ENCODE measurements at regions not wholly inside any gene's neighbourhood (a gene's known extent, or its start where the extent isn't known, plus 50 kb on each side); places are given as distances from the start of the nearest gene placed in this dataset.
"Not testable (repeated sequence)": the region's sequence is repeated elsewhere in the genome, so short reads cannot be mapped to it uniquely, and the experiment has no call there.

DNA sequence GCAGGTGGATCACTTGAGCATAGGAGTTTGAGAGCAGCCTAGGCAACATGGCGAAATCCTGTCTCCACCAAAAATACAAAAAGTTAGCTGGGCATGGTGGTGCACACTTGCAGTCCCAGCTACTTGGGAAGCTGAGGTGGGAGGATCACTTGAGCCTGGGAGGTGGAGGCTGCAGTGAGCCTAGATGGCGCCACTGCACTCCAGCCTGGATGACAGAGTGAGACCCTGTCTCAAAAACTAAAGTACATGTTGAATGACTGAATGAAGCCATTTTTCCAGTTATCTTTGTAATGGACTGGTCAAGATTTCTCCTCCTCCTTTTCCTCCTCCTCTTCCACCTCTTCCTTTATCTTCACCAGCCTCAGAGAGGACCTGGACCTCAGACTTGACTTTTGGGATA lies 272.0 kb downstream of the SMAD2 start:
- no peak for DNase-seq

DNA sequence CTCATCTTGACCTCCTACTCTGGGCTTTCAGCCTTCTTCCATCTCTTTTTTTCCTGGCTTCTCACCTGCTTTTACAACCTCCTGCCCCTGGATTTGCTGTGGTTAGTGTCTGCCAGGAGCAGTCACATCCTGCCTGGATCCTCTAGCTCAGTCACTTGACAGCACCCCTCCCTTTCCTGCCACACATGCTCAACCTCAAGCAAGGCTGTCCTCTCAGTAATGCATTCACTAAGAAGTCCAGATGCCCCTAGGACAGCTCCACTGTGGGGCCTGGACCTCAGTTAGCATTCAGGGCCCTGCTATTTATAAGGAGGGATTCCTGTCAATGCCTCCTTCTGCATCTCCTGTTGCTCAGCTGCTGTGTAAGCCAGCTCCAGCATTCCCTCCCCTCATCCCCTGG lies 275.5 kb downstream of the SMAD2 start:
- DNase-seq, result no peak

GRCh38 chr18:47644896-47645295 lies 285.6 kb downstream of the SMAD2 start:
- DNase-seq, result no peak

DNA sequence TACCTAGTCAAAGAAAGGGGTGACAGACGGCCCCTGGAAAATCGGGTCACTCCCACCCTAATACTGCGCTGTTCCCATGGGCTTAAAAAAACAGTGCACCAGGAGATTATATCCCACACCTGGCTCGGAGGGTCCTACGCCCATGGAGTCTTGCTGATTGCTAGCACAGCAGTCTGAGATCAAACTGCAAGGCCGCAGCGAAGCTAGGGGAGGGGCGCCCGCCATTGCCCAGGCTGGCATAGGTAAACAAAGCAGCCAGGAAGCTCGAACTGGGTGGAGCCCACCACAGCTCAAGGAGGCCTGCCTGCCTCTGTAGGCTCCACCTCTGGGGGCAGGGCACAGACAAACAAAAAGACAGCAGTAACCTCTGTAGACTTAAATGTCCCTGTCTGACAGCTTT lies 292.9 kb downstream of the SMAD2 start:
- not testable (repeated sequence) for DNase-seq

GRCh38 chr18:47635416-47635815 lies 295.0 kb downstream of the SMAD2 start:
- DNase-seq, result no peak

GRCh38 chr18:47632970-47633635 lies 297.4 kb downstream of the SMAD2 start:
- no peak for DNase-seq

- no peak for DNase-seq
Observed at GRCh38 chr18:47628893-47629292, 301.6 kb downstream of the SMAD2 start.

- no peak for DNase-seq
Observed at GRCh38 chr18:47628240-47628781, 302.1 kb downstream of the SMAD2 start.

- DNase-seq, result no peak
Observed at GRCh38 chr18:47627030-47627429, 303.4 kb downstream of the SMAD2 start.

GRCh38 chr18:47619771-47620448 lies 310.5 kb downstream of the SMAD2 start:
- DNase-seq, result no peak

DNA sequence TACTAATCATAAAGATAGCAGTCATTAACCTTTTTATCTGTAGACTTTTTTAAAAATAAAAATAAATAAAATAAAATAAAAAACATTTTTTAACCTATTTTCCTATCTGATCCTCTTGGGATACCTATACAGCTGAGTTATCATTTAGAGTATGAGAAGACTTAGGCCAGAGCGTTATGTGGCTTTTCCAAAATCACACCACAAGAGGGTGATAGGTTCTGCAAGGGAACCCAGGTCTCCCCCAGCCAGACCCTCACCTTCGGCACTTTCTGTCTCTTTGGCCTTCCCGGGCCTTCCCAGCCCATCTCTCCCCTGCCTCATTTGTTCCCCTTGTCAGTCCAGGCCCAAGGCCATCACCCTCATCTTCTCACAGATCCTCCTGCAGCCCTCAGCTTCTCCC lies 311.7 kb downstream of the SMAD2 start:
- no peak for DNase-seq

GRCh38 chr18:47615043-47615442 lies 315.4 kb downstream of the SMAD2 start:
- DNase-seq, result no peak

DNA sequence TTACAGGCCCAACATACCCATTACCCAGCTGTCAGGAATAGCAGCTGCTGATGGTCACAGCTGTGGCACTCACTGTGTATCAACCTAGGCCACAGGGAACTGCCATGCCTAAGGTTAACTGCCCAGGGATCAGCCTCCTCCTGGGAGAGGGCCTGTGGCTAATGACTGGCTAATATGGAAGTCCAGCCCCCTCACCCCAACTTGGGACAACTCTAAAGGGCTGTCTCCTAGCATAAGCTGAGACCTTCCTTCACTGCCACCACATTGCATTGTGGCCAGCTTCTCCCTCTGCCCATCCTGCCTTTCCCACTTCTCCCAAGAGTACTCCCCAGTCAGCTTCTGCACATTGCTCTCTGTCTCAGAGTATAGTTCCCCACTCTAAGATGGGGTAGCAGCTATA lies 316.5 kb downstream of the SMAD2 start:
- no peak for DNase-seq

GRCh38 chr18:47611649-47612048 lies 318.8 kb downstream of the SMAD2 start:
- no peak for DNase-seq

- no peak for DNase-seq
Observed at GRCh38 chr18:47606526-47606925, 323.9 kb downstream of the SMAD2 start.

GRCh38 chr18:47605093-47605492 lies 325.4 kb downstream of the SMAD2 start:
- DNase-seq, result no peak

DNA sequence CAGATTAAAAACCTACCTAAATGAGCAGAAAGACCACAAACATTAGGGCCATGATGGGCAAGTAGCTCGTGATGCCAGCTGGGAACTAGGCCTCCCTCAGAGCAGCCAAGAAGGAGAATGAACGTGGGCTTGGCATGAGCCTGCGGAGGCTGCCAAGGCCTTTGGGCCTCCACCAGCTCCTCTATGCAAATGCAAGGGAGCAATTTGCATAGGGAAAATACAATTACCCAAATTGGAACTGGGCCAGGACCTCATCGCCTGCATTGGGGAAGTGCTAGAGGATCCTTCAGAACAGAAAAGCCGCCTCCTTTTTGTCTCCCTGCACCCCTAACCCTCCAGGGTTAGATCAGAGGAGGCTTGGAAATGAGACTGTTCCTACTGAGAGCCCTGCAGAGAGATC lies 326.4 kb downstream of the SMAD2 start:
- DNase-seq, result no peak

GRCh38 chr18:47603158-47603557 lies 327.3 kb downstream of the SMAD2 start:
- no peak for DNase-seq

- DNase-seq, result no peak
Observed at GRCh38 chr18:47602273-47602897, 328.1 kb downstream of the SMAD2 start.

DNA sequence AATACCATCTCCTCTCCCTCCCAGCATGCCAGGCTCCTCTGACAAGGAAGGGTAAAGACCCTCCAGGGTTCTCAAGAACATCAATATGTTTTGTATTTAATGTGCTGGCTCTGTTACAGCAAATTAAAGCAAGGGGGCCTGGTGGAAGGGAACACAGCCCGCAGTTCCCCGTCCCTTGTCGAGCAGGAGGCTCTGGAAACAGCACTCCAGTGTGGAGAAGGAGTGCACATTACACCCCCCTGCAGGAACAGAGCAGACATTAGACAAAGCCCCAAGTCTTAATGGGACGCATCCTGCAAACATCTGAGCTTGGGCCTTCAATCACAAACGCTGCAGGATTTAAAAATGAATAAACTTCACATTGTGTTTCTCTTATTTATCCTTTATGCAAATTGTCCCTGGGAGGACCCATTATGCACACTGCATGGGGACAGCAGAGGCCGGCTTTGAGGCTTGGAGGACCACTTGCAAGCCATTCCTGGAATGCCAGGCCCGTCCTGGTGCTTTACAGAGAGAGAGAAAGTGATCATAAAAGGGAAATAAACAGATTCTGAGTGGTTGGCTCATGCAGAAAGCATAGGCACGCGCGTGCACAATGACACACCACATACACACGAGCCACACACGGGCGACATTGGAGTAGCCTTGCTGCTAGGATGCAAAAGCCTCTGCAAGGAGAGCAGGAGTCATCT lies 328.7 kb downstream of the SMAD2 start:
- no peak for DNase-seq

DNA sequence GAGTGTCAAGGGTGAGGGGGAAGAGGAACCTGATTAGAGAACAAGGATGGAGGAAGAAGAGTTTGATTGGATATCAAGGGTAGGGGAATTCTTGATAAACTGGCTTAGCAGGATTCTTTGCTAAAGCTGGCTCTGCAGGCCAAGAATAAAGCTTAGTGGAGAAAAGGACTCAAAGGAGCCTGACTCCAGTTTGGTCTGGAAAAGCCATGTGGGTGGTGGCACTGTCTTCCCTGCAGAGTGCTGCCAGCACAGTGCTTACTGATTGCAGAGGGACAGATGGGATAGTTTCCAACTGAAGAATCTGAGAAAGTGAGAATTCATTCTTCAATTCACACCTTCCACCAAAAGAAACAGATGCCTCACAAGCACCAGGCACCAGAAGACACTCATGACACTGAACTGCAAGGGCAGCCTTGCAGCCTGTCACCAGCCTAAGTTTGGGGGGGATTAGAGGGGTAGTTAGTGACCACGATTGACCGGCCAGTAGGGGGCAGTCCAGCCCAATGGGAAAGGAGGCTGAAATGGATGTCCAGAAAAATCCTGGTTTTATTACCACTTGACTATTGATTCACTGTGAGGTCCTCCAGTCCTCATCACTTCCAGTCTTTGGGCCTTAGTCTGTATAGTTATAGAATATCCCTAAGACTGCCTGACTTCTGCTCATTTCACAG lies 334.5 kb downstream of the SMAD2 start:
- DNase-seq, result no peak

GRCh38 chr18:47594621-47595086 lies 335.8 kb downstream of the SMAD2 start:
- DNase-seq, result no peak
